ENCODE measurements at regions not wholly inside any gene's neighbourhood (a gene's known extent, or its start where the extent isn't known, plus 50 kb on each side); places are given as distances from the start of the nearest gene placed in this dataset.

DNA sequence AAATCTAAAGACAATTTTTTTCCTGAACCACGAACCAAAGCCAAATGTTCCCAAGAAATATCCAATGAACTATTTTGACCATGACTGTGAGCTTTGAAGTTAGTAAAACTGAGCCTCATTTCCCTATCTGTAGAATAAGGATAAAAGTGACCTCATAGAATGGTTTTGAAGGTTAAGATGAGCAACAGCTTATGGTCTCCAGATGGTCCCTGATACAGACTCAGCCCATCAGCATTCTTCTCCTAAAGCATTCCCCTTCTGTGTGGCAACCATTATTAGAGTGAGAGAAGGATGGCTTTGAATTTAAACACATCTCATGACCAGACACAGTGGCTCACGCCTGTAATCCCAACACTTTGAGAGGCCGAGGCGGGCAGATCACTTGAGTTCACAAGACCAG, 70.1 kb downstream of the COPRS start:
- DNase-seq (ENCODE audit: low read depth, low spot score), result peak; percentile 24
- H3K27ac ChIP-seq (ENCODE audit: low read depth, low read length), result peak overlapping the region; percentile 42
- POLR2A ChIA-PET, result no interaction called here
- H3K9me3 ChIP-seq (ENCODE audit: control insufficient read depth, insufficient read depth, low read length), result no peaks in the 10 kb centered on the region
- no peak overlapping the region for H3K4me3 ChIP-seq (ENCODE audit: low read depth, low read length)
- CTCF ChIA-PET, result interaction anchor here (0.6 to 1.2 kb wide), 2 partner anchors 15 to 54 kb away, joined by 3 to 5 read pairs; no protein-coding TSS in a partner anchor
- TF ChIP-seq, protein P1, sequence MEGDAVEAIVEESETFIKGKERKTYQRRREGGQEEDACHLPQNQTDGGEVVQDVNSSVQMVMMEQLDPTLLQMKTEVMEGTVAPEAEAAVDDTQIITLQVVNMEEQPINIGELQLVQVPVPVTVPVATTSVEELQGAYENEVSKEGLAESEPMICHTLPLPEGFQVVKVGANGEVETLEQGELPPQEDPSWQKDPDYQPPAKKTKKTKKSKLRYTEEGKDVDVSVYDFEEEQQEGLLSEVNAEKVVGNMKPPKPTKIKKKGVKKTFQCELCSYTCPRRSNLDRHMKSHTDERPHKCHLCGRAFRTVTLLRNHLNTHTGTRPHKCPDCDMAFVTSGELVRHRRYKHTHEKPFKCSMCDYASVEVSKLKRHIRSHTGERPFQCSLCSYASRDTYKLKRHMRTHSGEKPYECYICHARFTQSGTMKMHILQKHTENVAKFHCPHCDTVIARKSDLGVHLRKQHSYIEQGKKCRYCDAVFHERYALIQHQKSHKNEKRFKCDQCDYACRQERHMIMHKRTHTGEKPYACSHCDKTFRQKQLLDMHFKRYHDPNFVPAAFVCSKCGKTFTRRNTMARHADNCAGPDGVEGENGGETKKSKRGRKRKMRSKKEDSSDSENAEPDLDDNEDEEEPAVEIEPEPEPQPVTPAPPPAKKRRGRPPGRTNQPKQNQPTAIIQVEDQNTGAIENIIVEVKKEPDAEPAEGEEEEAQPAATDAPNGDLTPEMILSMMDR (IDR thresholded peaks at IDR 0.05; ENCODE audit: low read depth, low read length), result no peak
- H3K27me3 ChIP-seq (ENCODE audit: control insufficient read depth, insufficient read depth, low read length), result peaks cover 2% of the 10 kb centered on the region

GRCh38 chr17:31788571-31788946, 70.5 kb downstream of the COPRS start:
- Histone ChIP-seq H3K27ac (ENCODE audit: low read depth, low read length) (peak overlapping the region; percentile 77), H3K4me3 (ENCODE audit: low read depth, low read length) (no peak overlapping the region), H3K9me3 (ENCODE audit: control insufficient read depth, insufficient read depth, low read length) (no peaks in the 10 kb centered on the region), H3K27me3 (ENCODE audit: control insufficient read depth, insufficient read depth, low read length) (peaks cover 2% of the 10 kb centered on the region)
- TF ChIP-seq, protein P1 (IDR thresholded peaks at IDR 0.05; ENCODE audit: low read depth, low read length), result no peak
- DNase-seq (ENCODE audit: low read depth, low spot score), result no peak
- ChIA-PET CTCF (interaction anchor here (0.6 to 1.2 kb wide), 2 partner anchors 14 to 54 kb away, joined by 3 to 5 read pairs; no protein-coding TSS in a partner anchor), POLR2A (no interaction called here)

- TF ChIP-seq, protein P1 (IDR thresholded peaks at IDR 0.05; ENCODE audit: low read depth, low read length), result no peak
- CTCF ChIA-PET, result interaction anchor here (1.2 kb wide), 1 partner anchor 54 kb away, joined by 5 read pairs; no protein-coding TSS in a partner anchor
- H3K9me3 ChIP-seq (ENCODE audit: control insufficient read depth, insufficient read depth, low read length), result no peaks in the 10 kb centered on the region
- peaks cover 2% of the 10 kb centered on the region for H3K27me3 ChIP-seq (ENCODE audit: control insufficient read depth, insufficient read depth, low read length)
- H3K27ac ChIP-seq (ENCODE audit: low read depth, low read length), result peak overlapping the region; percentile 82
- peak; percentile 72 for DNase-seq (ENCODE audit: low read depth, low spot score)
- POLR2A ChIA-PET, result no interaction called here
- H3K4me3 ChIP-seq (ENCODE audit: low read depth, low read length), result no peak overlapping the region
Observed at GRCh38 chr17:31787857-31788570, 71.0 kb downstream of the COPRS start.

GRCh38 chr17:31786796-31787481, 72.1 kb downstream of the COPRS start:
- Histone ChIP-seq H3K27ac (ENCODE audit: low read depth, low read length) (no peak overlapping the region), H3K4me3 (ENCODE audit: low read depth, low read length) (no peak overlapping the region), H3K9me3 (ENCODE audit: control insufficient read depth, insufficient read depth, low read length) (no peaks in the 10 kb centered on the region), H3K27me3 (ENCODE audit: control insufficient read depth, insufficient read depth, low read length) (no peaks in the 10 kb centered on the region)
- DNase-seq (ENCODE audit: low read depth, low spot score), result no peak
- POLR2A ChIA-PET, result no interaction called here
- TF ChIP-seq, protein P1 (IDR thresholded peaks at IDR 0.05; ENCODE audit: low read depth, low read length), result no peak
- CTCF ChIA-PET, result no interaction called here

GRCh38 chr17:31780483-31780882, 78.6 kb downstream of the COPRS start:
- TF ChIP-seq, protein P1 (IDR thresholded peaks at IDR 0.05; ENCODE audit: low read depth, low read length), result no peak
- peaks cover 3% of the 10 kb centered on the region for H3K27me3 ChIP-seq (ENCODE audit: control insufficient read depth, insufficient read depth, low read length)
- DNase-seq (ENCODE audit: low read depth, low spot score), result no peak
- peak overlapping the region; percentile 21 for H3K27ac ChIP-seq (ENCODE audit: low read depth, low read length)
- H3K4me3 ChIP-seq (ENCODE audit: low read depth, low read length), result no peak overlapping the region
- POLR2A ChIA-PET, result no interaction called here
- H3K9me3 ChIP-seq (ENCODE audit: control insufficient read depth, insufficient read depth, low read length), result peaks cover 9% of the 10 kb centered on the region
- CTCF ChIA-PET, result no interaction called here

All from AG04450 (cell line).